Central memory CD8-positive, alpha-beta T cell (primary cell): ENCODE measurements at regions not wholly inside any gene's neighbourhood (a gene's known extent, or its start where the extent isn't known, plus 50 kb on each side); places are given as distances from the start of the nearest gene placed in this dataset.
"Not testable (repeated sequence)": the region's sequence is repeated elsewhere in the genome, so short reads cannot be mapped to it uniquely, and the experiment has no call there.

Experiments used
- ATAC-seq: fragments of 150-1000 bp; cut with Tn5 transposase; replicated peaks from 2 replicates; pipeline ENCODE4 v1.10.0; 2022; ENCODE audit warnings: mild to moderate bottlenecking, moderate FRiP score, moderate number of reproducible peaks; ENCODE audit not compliant: poor library complexity, severe bottlenecking; ENCODE audit errors: extremely low read depth
- DNase-seq, 2 donors: peaks; one replicate each; pipeline ENCODE4 v3.0.0; 2021; ENCODE audit warnings: low spot score in 2 of 2
- H3K27ac Mint-ChIP-seq: one replicate; pipeline ENCODE4 v1.8.0; 2022; ENCODE audit warnings: low read depth, mild to moderate bottlenecking, moderate library complexity, mixed read lengths
- H3K27me3 Mint-ChIP-seq: one replicate; pipeline ENCODE4 v1.8.0; 2022; ENCODE audit warnings: mixed read lengths
- H3K36me3 Mint-ChIP-seq: one replicate; pipeline ENCODE4 v1.8.0; 2022; ENCODE audit warnings: mild to moderate bottlenecking, moderate library complexity, mixed read lengths; ENCODE audit not compliant: insufficient read depth
- H3K4me1 Mint-ChIP-seq: one replicate; pipeline ENCODE4 v1.8.0; 2022; ENCODE audit warnings: mixed read lengths
- H3K4me3 Mint-ChIP-seq: one replicate; pipeline ENCODE4 v1.8.0; 2022; ENCODE audit warnings: mild to moderate bottlenecking, moderate library complexity, mixed read lengths
- H3K9me3 Mint-ChIP-seq: one replicate; pipeline ENCODE4 v1.8.0; 2022; ENCODE audit warnings: mixed read lengths

- no peak for ATAC-seq
- peaks cover 2% of the 10 kb centered on the region for H3K36me3 Mint-ChIP-seq
- no peak overlapping the region for H3K27ac Mint-ChIP-seq
- H3K27me3 Mint-ChIP-seq = no peaks in the 10 kb centered on the region
- H3K9me3 Mint-ChIP-seq = peaks cover 20% of the 10 kb centered on the region
- H3K4me1 Mint-ChIP-seq = no peaks in the 10 kb centered on the region
- no peak overlapping the region for H3K4me3 Mint-ChIP-seq
- no peak for DNase-seq
Observed at GRCh38 chr10:65408401-65408800, 1517.4 kb upstream of the LRRTM3 start.

DNA sequence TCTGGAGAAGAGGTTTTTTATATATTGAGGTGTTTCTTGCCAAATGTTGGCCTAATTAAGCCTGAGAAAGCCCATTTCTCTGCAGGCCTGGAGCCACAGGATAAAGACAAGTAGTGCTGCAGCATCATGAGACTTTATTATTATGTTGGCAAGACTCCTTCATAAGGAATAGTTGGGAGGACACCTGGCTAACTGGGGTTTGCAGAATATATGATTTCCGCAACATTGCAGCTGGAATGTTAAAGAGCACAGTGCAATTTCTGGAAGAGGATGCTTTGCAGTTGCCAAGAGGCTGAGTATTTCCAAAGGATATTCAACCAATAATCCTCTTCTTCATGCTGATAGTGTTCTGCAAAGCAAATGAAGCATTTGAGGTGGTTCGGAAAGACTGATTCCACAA is 1512.8 kb upstream of the LRRTM3 start:
- no peak for DNase-seq
- peaks cover 22% of the 10 kb centered on the region for H3K9me3 Mint-ChIP-seq
- no peak overlapping the region for H3K27ac Mint-ChIP-seq
- H3K4me1 Mint-ChIP-seq = no peaks in the 10 kb centered on the region
- no peak for ATAC-seq
- H3K4me3 Mint-ChIP-seq = no peak overlapping the region
- peaks cover 2% of the 10 kb centered on the region for H3K36me3 Mint-ChIP-seq
- no peaks in the 10 kb centered on the region for H3K27me3 Mint-ChIP-seq

DNA sequence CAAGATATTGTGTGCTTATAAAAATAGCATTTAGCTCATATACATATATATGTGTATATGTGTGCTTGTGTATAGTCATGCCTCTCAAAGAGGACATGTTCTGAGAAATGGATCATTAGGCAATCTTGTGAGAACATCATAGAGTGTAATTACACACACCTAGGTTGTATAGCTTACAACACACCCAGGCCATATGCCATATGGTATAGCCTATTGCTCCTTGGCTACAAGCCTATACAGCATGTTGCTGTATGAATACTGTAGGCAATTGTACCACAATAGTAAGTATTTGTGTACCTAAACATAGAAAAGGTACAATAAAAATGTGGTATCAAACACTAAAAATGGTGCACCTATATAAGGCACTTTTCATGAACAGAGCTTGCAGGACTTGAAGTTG is 1510.5 kb upstream of the LRRTM3 start:
- no peak for ATAC-seq

DNA sequence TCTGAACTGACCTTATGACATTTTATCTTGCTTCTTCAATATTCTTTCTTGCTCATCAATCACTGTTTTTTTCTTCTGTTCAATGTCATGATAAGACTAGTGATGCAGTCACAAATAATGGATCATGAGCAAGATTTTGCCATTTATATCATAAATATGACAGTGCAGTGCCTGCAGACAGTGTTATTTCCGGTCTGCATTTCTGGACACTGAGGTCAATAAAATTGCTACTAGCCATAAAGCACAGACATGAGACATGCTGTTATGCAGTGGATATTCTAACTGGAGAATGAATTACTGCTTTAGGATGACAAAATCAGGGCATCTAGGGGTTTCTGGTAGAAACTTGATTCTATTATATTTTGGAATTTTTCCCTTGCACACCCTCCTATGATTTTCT is 1509.7 kb upstream of the LRRTM3 start:
- no peak overlapping the region for H3K4me3 Mint-ChIP-seq
- ATAC-seq = no peak
- peaks cover 10% of the 10 kb centered on the region for H3K9me3 Mint-ChIP-seq
- H3K27ac Mint-ChIP-seq = no peak overlapping the region
- DNase-seq = no peak
- no peaks in the 10 kb centered on the region for H3K27me3 Mint-ChIP-seq
- no peaks in the 10 kb centered on the region for H3K36me3 Mint-ChIP-seq
- no peaks in the 10 kb centered on the region for H3K4me1 Mint-ChIP-seq

More for the DNA sequence above, 1510.5 kb upstream of the LRRTM3 start:
- H3K36me3 Mint-ChIP-seq = no peaks in the 10 kb centered on the region
- H3K4me3 Mint-ChIP-seq = no peak overlapping the region
- H3K4me1 Mint-ChIP-seq = no peaks in the 10 kb centered on the region
- H3K27ac Mint-ChIP-seq = no peak overlapping the region
- peaks cover 11% of the 10 kb centered on the region for H3K9me3 Mint-ChIP-seq
- no peak for DNase-seq
- no peaks in the 10 kb centered on the region for H3K27me3 Mint-ChIP-seq

GRCh38 chr10:65419629-65420028 is 1506.2 kb upstream of the LRRTM3 start:
- no peak for DNase-seq

GRCh38 chr10:65423043-65423442 is 1502.8 kb upstream of the LRRTM3 start:
- Mint-ChIP-seq H3K27me3 (no peaks in the 10 kb centered on the region), H3K4me3 (no peak overlapping the region), H3K36me3 (no peaks in the 10 kb centered on the region), H3K9me3 (peaks cover 28% of the 10 kb centered on the region), H3K4me1 (no peaks in the 10 kb centered on the region), H3K27ac (no peak overlapping the region)
- no peak for ATAC-seq
- no peak for DNase-seq

More at GRCh38 chr10:65419629-65420028, 1506.2 kb upstream of the LRRTM3 start:
- no peaks in the 10 kb centered on the region for H3K4me1 Mint-ChIP-seq
- no peak for ATAC-seq
- no peaks in the 10 kb centered on the region for H3K36me3 Mint-ChIP-seq
- H3K27me3 Mint-ChIP-seq = no peaks in the 10 kb centered on the region
- peaks cover 31% of the 10 kb centered on the region for H3K9me3 Mint-ChIP-seq
- no peak overlapping the region for H3K4me3 Mint-ChIP-seq
- no peak overlapping the region for H3K27ac Mint-ChIP-seq

- H3K4me3 Mint-ChIP-seq, DNase-seq, H3K27ac Mint-ChIP-seq, H3K36me3 Mint-ChIP-seq, H3K27me3 Mint-ChIP-seq, ATAC-seq, H3K9me3 Mint-ChIP-seq, H3K4me1 Mint-ChIP-seq: not testable (repeated sequence)
Observed at GRCh38 chr10:65429381-65429780, 1496.5 kb upstream of the LRRTM3 start.

DNA sequence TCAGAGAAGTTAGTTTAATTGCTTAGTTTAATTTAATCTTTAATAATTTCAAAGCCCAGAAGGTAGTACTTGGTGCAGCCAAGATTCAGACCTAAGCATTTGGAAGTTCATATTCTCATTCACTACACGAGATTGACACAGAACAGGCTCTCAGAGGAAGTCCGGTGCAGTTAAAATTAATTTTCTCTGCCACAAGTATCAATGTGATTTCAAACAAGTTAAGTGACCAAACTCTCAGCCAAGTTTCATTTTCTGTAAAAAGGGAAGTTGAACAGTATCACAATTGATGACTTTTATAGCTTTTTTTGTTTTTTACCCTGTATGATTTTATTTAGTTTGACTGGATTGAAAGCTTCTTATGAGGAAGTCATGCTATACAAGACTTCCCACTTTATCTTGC is 1494.9 kb upstream of the LRRTM3 start:
- peaks cover 6% of the 10 kb centered on the region for H3K9me3 Mint-ChIP-seq
- no peaks in the 10 kb centered on the region for H3K27me3 Mint-ChIP-seq
- H3K4me3 Mint-ChIP-seq = no peak overlapping the region
- H3K27ac Mint-ChIP-seq = no peak overlapping the region
- no peaks in the 10 kb centered on the region for H3K4me1 Mint-ChIP-seq
- no peaks in the 10 kb centered on the region for H3K36me3 Mint-ChIP-seq
- ATAC-seq (no peak), DNase-seq (no peak)

GRCh38 chr10:65470986-65471385 is 1454.8 kb upstream of the LRRTM3 start:
- peaks cover 26% of the 10 kb centered on the region for H3K9me3 Mint-ChIP-seq
- no peaks in the 10 kb centered on the region for H3K36me3 Mint-ChIP-seq
- no peaks in the 10 kb centered on the region for H3K27me3 Mint-ChIP-seq
- H3K4me1 Mint-ChIP-seq = no peaks in the 10 kb centered on the region
- DNase-seq (no peak), ATAC-seq (no peak)
- H3K4me3 Mint-ChIP-seq = no peak overlapping the region
- no peak overlapping the region for H3K27ac Mint-ChIP-seq

- H3K4me1 Mint-ChIP-seq = no peaks in the 10 kb centered on the region
- no peak overlapping the region for H3K4me3 Mint-ChIP-seq
- H3K27ac Mint-ChIP-seq = no peak overlapping the region
- no peaks in the 10 kb centered on the region for H3K36me3 Mint-ChIP-seq
- ATAC-seq = no peak
- peaks cover 10% of the 10 kb centered on the region for H3K9me3 Mint-ChIP-seq
- H3K27me3 Mint-ChIP-seq = no peaks in the 10 kb centered on the region
- no peak for DNase-seq
Observed at GRCh38 chr10:65482848-65483247, 1443.0 kb upstream of the LRRTM3 start.

DNA sequence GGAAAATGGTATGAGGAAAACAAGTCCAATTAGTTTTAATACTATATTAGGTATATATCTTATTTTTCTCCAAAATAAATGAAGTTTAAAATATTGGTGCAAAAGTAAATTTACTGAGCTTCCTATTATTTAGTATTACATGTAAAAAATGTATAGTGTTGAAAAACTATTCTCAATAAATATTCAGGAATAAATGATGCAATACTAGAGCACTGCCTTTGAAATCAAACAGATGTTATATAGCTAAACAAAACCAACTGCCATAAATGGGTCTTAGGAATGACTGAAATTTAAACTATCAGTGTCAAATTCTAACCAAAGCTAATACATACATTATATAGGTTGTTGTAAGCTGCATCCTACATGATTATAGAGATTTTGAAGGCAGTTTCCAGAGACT is 1434.0 kb upstream of the LRRTM3 start:
- H3K9me3 Mint-ChIP-seq = peaks cover 18% of the 10 kb centered on the region
- H3K36me3 Mint-ChIP-seq = no peaks in the 10 kb centered on the region
- no peaks in the 10 kb centered on the region for H3K27me3 Mint-ChIP-seq
- no peak overlapping the region for H3K27ac Mint-ChIP-seq
- no peaks in the 10 kb centered on the region for H3K4me1 Mint-ChIP-seq
- ATAC-seq = no peak
- DNase-seq = no peak
- no peak overlapping the region for H3K4me3 Mint-ChIP-seq

GRCh38 chr10:65496541-65496940 is 1429.3 kb upstream of the LRRTM3 start:
- DNase-seq (no peak), ATAC-seq (no peak)
- Mint-ChIP-seq H3K36me3 (no peaks in the 10 kb centered on the region), H3K4me3 (no peak overlapping the region), H3K27ac (no peak overlapping the region), H3K9me3 (peaks cover 5% of the 10 kb centered on the region), H3K27me3 (no peaks in the 10 kb centered on the region), H3K4me1 (no peaks in the 10 kb centered on the region)

DNA sequence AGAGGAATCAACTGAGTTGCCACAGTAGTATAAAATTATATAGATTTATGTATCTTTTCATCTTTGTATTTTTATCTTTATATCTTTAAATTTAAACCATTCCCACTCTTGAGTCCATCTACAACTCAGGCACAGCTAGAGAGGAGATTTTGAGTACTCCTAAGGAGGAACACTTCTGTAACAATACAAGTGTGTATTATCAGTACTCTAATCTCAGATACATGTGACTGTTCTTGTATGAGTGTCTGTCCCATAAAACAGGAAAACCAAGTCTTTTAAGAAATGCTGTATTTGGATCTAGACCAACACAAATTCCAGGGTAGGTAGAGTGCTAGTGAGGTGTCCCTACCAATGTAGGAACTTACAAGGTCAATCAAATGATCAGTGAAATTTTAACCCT is 1428.0 kb upstream of the LRRTM3 start:
- Mint-ChIP-seq H3K27me3 (no peaks in the 10 kb centered on the region), H3K9me3 (peaks cover 5% of the 10 kb centered on the region), H3K4me3 (no peak overlapping the region), H3K27ac (no peak overlapping the region), H3K4me1 (no peaks in the 10 kb centered on the region), H3K36me3 (no peaks in the 10 kb centered on the region)
- DNase-seq = no peak
- ATAC-seq = no peak

DNA sequence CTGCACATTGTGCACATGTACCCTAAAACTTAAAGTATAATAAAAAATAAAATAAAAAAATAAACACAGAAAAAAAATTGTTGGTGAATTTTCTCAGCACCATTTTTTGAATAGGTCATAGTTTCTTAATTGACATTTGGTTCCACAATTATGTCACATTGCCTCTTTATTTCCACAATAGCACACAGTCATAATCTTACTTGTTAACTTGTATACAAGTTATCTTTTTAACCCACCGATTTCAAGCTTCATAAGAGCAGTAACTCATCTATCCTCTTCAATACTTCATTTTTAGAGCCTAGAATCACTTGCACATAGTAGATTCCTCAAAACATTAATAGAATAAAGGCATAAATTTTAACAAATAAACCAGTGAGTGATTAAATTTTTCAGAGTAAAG is 1425.1 kb upstream of the LRRTM3 start:
- Mint-ChIP-seq H3K9me3 (peaks cover 13% of the 10 kb centered on the region), H3K4me3 (no peak overlapping the region), H3K27ac (no peak overlapping the region), H3K27me3 (no peaks in the 10 kb centered on the region), H3K36me3 (no peaks in the 10 kb centered on the region), H3K4me1 (no peaks in the 10 kb centered on the region)
- ATAC-seq (no peak), DNase-seq (no peak)
